ENCODE measurements at regions not wholly inside any gene's neighbourhood (a gene's known extent, or its start where the extent isn't known, plus 50 kb on each side); places are given as distances from the start of the nearest gene placed in this dataset.

- H3K27ac ChIP-seq (ENCODE audit: low read depth, low read length) = no peak overlapping the region
- ChIA-PET CTCF (no interaction called here), POLR2A (no interaction called here)
- H3K4me3 ChIP-seq (ENCODE audit: low read depth, low read length) = no peak overlapping the region
- H3K27me3 ChIP-seq (ENCODE audit: control insufficient read depth, insufficient read depth, low read length) = no peaks in the 10 kb centered on the region
- DNase-seq (ENCODE audit: low read depth, low spot score) = no peak
- no peaks in the 10 kb centered on the region for H3K9me3 ChIP-seq (ENCODE audit: control insufficient read depth, insufficient read depth, low read length)
- TF ChIP-seq CTCF (IDR thresholded peaks at IDR 0.05; ENCODE audit: low read depth, low read length) = no peak
Measured at GRCh38 chr4:124803641-124804040, 91.1 kb upstream of the ANKRD50 start.

- no peak for TF ChIP-seq CTCF (IDR thresholded peaks at IDR 0.05; ENCODE audit: low read depth, low read length)
- Histone ChIP-seq H3K9me3 (ENCODE audit: control insufficient read depth, insufficient read depth, low read length) (no peaks in the 10 kb centered on the region), H3K27ac (ENCODE audit: low read depth, low read length) (no peak overlapping the region), H3K27me3 (ENCODE audit: control insufficient read depth, insufficient read depth, low read length) (no peaks in the 10 kb centered on the region), H3K4me3 (ENCODE audit: low read depth, low read length) (no peak overlapping the region)
- CTCF ChIA-PET = no interaction called here
- POLR2A ChIA-PET = no interaction called here
- no peak for DNase-seq (ENCODE audit: low read depth, low spot score)
Measured at GRCh38 chr4:124803026-124803425, 90.5 kb upstream of the ANKRD50 start.

GRCh38 chr4:124797223-124797622, 84.7 kb upstream of the ANKRD50 start:
- Histone ChIP-seq H3K9me3 (ENCODE audit: control insufficient read depth, insufficient read depth, low read length) (no peaks in the 10 kb centered on the region), H3K27me3 (ENCODE audit: control insufficient read depth, insufficient read depth, low read length) (no peaks in the 10 kb centered on the region), H3K4me3 (ENCODE audit: low read depth, low read length) (no peak overlapping the region), H3K27ac (ENCODE audit: low read depth, low read length) (no peak overlapping the region)
- POLR2A ChIA-PET = no interaction called here
- CTCF ChIA-PET = no interaction called here
- no peak for DNase-seq (ENCODE audit: low read depth, low spot score)
- TF ChIP-seq CTCF (IDR thresholded peaks at IDR 0.05; ENCODE audit: low read depth, low read length) = no peak

GRCh38 chr4:124790471-124790870, 77.9 kb upstream of the ANKRD50 start:
- no peak for DNase-seq (ENCODE audit: low read depth, low spot score)
- no peaks in the 10 kb centered on the region for H3K27me3 ChIP-seq (ENCODE audit: control insufficient read depth, insufficient read depth, low read length)
- CTCF ChIA-PET = no interaction called here

GRCh38 chr4:124786634-124787033, 74.1 kb upstream of the ANKRD50 start:
- no peak overlapping the region for H3K27ac ChIP-seq (ENCODE audit: low read depth, low read length)
- no peaks in the 10 kb centered on the region for H3K27me3 ChIP-seq (ENCODE audit: control insufficient read depth, insufficient read depth, low read length)
- DNase-seq (ENCODE audit: low read depth, low spot score) = no peak
- POLR2A ChIA-PET = no interaction called here
- no peak overlapping the region for H3K4me3 ChIP-seq (ENCODE audit: low read depth, low read length)
- H3K9me3 ChIP-seq (ENCODE audit: control insufficient read depth, insufficient read depth, low read length) = no peaks in the 10 kb centered on the region
- TF ChIP-seq CTCF (IDR thresholded peaks at IDR 0.05; ENCODE audit: low read depth, low read length) = no peak
- CTCF ChIA-PET = no interaction called here

More at GRCh38 chr4:124790471-124790870, 77.9 kb upstream of the ANKRD50 start:
- Histone ChIP-seq H3K4me3 (ENCODE audit: low read depth, low read length) (no peak overlapping the region), H3K27ac (ENCODE audit: low read depth, low read length) (no peak overlapping the region), H3K9me3 (ENCODE audit: control insufficient read depth, insufficient read depth, low read length) (no peaks in the 10 kb centered on the region)
- POLR2A ChIA-PET = no interaction called here
- no peak for TF ChIP-seq CTCF (IDR thresholded peaks at IDR 0.05; ENCODE audit: low read depth, low read length)
